IMR-90 (cell line): ENCODE measurements at regions not wholly inside any gene's neighbourhood (a gene's known extent, or its start where the extent isn't known, plus 50 kb on each side); places are given as distances from the start of the nearest gene placed in this dataset.

ENCODE experiments used
- ATAC-seq: fragments of 200-7000 bp; cut with Tn5 transposase; 2 replicates; pipeline ENCODE4 v1.9.1; 2020; ENCODE audit warnings: low read depth, mild to moderate bottlenecking, moderate library complexity
- BruUV-seq: library from RNA; stranded (reverse); fragments of 400-500 nt; replicated peaks from 2 replicates; lab custom pipeline; 2021; lab: Mats Ljungman, UMichigan
- CTCF ChIA-PET: fragments of 300-600 bp; formaldehyde crosslinking; extraction: SDS; loops from one replicate; lab custom pipeline; 2021; ENCODE audit warnings: antibody characterized with exemption; lab: Yijun Ruan, JAX
- POLR2A ChIA-PET: fragments of 300-600 bp; sonication (Branson Sonifier 250); formaldehyde crosslinking; loops from one replicate; lab custom pipeline; 2022; ENCODE audit warnings: antibody characterized with exemption; ENCODE audit not compliant: unreplicated experiment; lab: Charles Lee
- DNase-seq: peaks from one replicate; pipeline ENCODE4 v3.0.0; 2013
- H2AFZ ChIP-seq: replicated peaks from 2 replicates; pipeline ENCODE3; 2013; ENCODE audit warnings: low read length, mild to moderate bottlenecking; ENCODE audit not compliant: poor library complexity
- H2AK5ac ChIP-seq: 2 replicates; pipeline ENCODE4 v1.6.1; 2013; ENCODE audit warnings: low read depth, low read length, inconsistent platforms
- H2AK9ac ChIP-seq: replicated peaks from 2 replicates; pipeline ENCODE3; 2013; ENCODE audit warnings: mild to moderate bottlenecking, low read depth, low read length, moderate library complexity; ENCODE audit not compliant: poor library complexity
- H2BK120ac ChIP-seq: 2 replicates; pipeline ENCODE4 v1.6.1; 2013; ENCODE audit warnings: low read depth, low read length, inconsistent platforms
- H2BK15ac ChIP-seq: 3 replicates; pipeline ENCODE4 v1.6.1; 2013; ENCODE audit warnings: low read depth, low read length, inconsistent platforms
- H2BK20ac ChIP-seq: 2 replicates; pipeline ENCODE4 v1.6.1; 2013; ENCODE audit warnings: low read depth, mild to moderate bottlenecking, inconsistent platforms, low read length, moderate library complexity
- H2BK5ac ChIP-seq: 2 replicates; pipeline ENCODE4 v1.6.1; 2013; ENCODE audit warnings: mild to moderate bottlenecking, low read depth, low read length, inconsistent platforms; ENCODE audit not compliant: poor library complexity, severe bottlenecking
- H3K14ac ChIP-seq: replicated peaks from 2 replicates; pipeline ENCODE4 v1.6.1; 2013; ENCODE audit warnings: low read depth, low read length, inconsistent platforms
- H3K18ac ChIP-seq: 2 replicates; pipeline ENCODE4 v1.6.1; 2013; ENCODE audit warnings: low read depth, low read length, control low read depth
- H3K23ac ChIP-seq: 2 replicates; pipeline ENCODE4 v1.6.1; 2013; ENCODE audit warnings: low read depth, low read length, inconsistent platforms
- H3K27ac ChIP-seq: 2 replicates; pipeline ENCODE4 v1.5.1; 2013; ENCODE audit warnings: mild to moderate bottlenecking, control low read depth, low read length; ENCODE audit not compliant: insufficient read depth
- H3K27me3 ChIP-seq: 2 replicates; pipeline ENCODE4 v1.6.1; 2013; ENCODE audit warnings: low read length; ENCODE audit not compliant: control insufficient read depth, insufficient read depth
- H3K36me3 ChIP-seq: 2 replicates; pipeline ENCODE4 v1.6.1; 2013; ENCODE audit warnings: low read length, mixed read lengths; ENCODE audit not compliant: control insufficient read depth, insufficient read depth
- H3K4ac ChIP-seq: 2 replicates; pipeline ENCODE4 v1.6.1; 2013; ENCODE audit warnings: low read depth, low read length, inconsistent platforms
- H3K4me1 ChIP-seq: 2 replicates; pipeline ENCODE4 v1.6.1; 2013; ENCODE audit warnings: low read length, mixed read lengths; ENCODE audit not compliant: control insufficient read depth, insufficient read depth
- H3K4me2 ChIP-seq: 2 replicates; pipeline ENCODE4 v1.6.1; 2013; ENCODE audit warnings: low read depth, mild to moderate bottlenecking, control low read depth, low read length, moderate library complexity
- H3K4me3 ChIP-seq: 2 replicates; pipeline ENCODE4 v1.5.1; 2013; ENCODE audit warnings: low read depth, mild to moderate bottlenecking, control low read depth, low read length, moderate library complexity; ENCODE audit not compliant: insufficient read depth
- H3K56ac ChIP-seq: 2 replicates; pipeline ENCODE4 v1.6.1; 2013; ENCODE audit warnings: low read length, inconsistent platforms; ENCODE audit not compliant: insufficient read depth; ENCODE audit errors: extremely low read depth
- H3K79me1 ChIP-seq, 2 experiments: 2 replicates each; pipeline ENCODE4 v1.6.1; 2013; ENCODE audit warnings: low read length in 2 of 2, inconsistent platforms in 1 of 2, low read depth in 1 of 2
- H3K9ac ChIP-seq: 2 replicates; pipeline ENCODE4 v1.6.1; 2013; ENCODE audit warnings: low read depth, low read length, control low read depth
- H3K9me1 ChIP-seq: 2 replicates; pipeline ENCODE4 v1.6.1; 2013; ENCODE audit warnings: low read length, inconsistent platforms; ENCODE audit not compliant: insufficient read depth
- H3K9me3 ChIP-seq: 2 replicates; pipeline ENCODE4 v1.6.1; 2013; ENCODE audit warnings: low read length; ENCODE audit not compliant: control insufficient read depth, insufficient read depth
- H4K20me1 ChIP-seq: 2 replicates; pipeline ENCODE4 v1.6.1; 2013; ENCODE audit warnings: low read length, inconsistent platforms; ENCODE audit not compliant: insufficient read depth
- H4K5ac ChIP-seq: 2 replicates; pipeline ENCODE4 v1.6.1; 2013; ENCODE audit warnings: mild to moderate bottlenecking, low read depth, low read length, control low read depth
- H4K8ac ChIP-seq, 2 experiments: 2 replicates each; pipeline ENCODE4 v1.6.1; 2013; ENCODE audit warnings: low read depth in 2 of 2, low read length in 2 of 2, control low read depth in 1 of 2, inconsistent platforms in 1 of 2
- H4K91ac ChIP-seq: 2 replicates; pipeline ENCODE4 v1.6.1; 2013; ENCODE audit warnings: low read depth, low read length, inconsistent platforms; ENCODE audit not compliant: insufficient read depth
- MAZ ChIP-seq: IDR thresholded peaks from 2 replicates; pipeline ENCODE4 v1.6.1; 2012; ENCODE audit warnings: low read depth, mild to moderate bottlenecking, low read length, improper control_type of control experiment, moderate library complexity, borderline replicate concordance
- WGBS, 2 experiments: methylation state at CpG; one replicate each; pipeline versions ENCODE4 v1.1.5 to v1.1.7; 2013; ENCODE audit warnings: missing lambda C conversion rate in 2 of 2; ENCODE audit not compliant: insufficient read length in 1 of 2; ENCODE audit errors: extremely low coverage in 2 of 2; 5-methylcytosine and 5-hydroxymethylcytosine counted together
- dilution Hi-C: fragments of 300-500 bp; cut with HindIII; formaldehyde crosslinking; loops from one replicate; pipeline ENCODE4 v1.14.3; 2018; ENCODE audit warnings: low sequenced_read_pairs; ENCODE audit not compliant: unreplicated experiment
- in situ Hi-C: fragments of 300-500 bp; cut with MboI; formaldehyde crosslinking; loops from 3 replicates; pipeline ENCODE4 v1.14.3; 2019; ENCODE audit warnings: low sequenced_read_pairs, inconsistent platforms, mixed read lengths
- intact Hi-C: fragments of 100-400 bp; cut with micrococcal nuclease; formaldehyde crosslinking; loops from 2 replicates; pipeline ENCODE4 v1.10.0; 2022

GRCh38 chr20:8076306-8077136 lies 55.5 kb upstream of the PLCB1 start:
- Histone ChIP-seq H3K4me3 (no peak overlapping the region), H2BK120ac (no peak overlapping the region), H3K4me1 (peaks cover 4% of the 10 kb centered on the region), H3K27me3 (no peaks in the 10 kb centered on the region), H3K9me3 (no peaks in the 10 kb centered on the region), H2BK20ac (no peak overlapping the region), H2BK5ac (no peak overlapping the region), H2AFZ (no peak overlapping the region), H3K9ac (no peak overlapping the region), H3K18ac (no peak overlapping the region), H2BK15ac (no peak overlapping the region), H3K36me3 (no peaks in the 10 kb centered on the region), H3K4me2 (no peak overlapping the region), H4K5ac (no peak overlapping the region), H4K8ac (no peak overlapping the region), H2AK9ac (no peak overlapping the region), H4K91ac (no peak overlapping the region), H3K79me1 (no peaks in the 10 kb centered on the region), H3K27ac (no peak overlapping the region), H3K4ac (no peak overlapping the region), H3K23ac (no peak overlapping the region), H3K56ac (no peak overlapping the region), H3K9me1 (peaks cover 3% of the 10 kb centered on the region; the same call in 1 of the 2 replicates), H3K14ac (no peak overlapping the region), H2AK5ac (no peak overlapping the region), H4K20me1 (peaks cover 3% of the 10 kb centered on the region; the same call in 1 of the 2 replicates)
- POLR2A ChIA-PET, result no interaction called here
- TF ChIP-seq MAZ, result no peak
- ATAC-seq (no peak), DNase-seq (no peak)
- no CpG with 5 or more reads among the region's 3 CpGs for WGBS, 2 experiments
- intact Hi-C loops (no loop called here), dilution Hi-C loops (no loop called here), in situ Hi-C loops (no loop called here)
- CTCF ChIA-PET, result interaction anchor here (0.7 kb wide), 2 partner anchors 10 to 255 kb away, joined by 3 read pairs; no protein-coding TSS in a partner anchor
- BruUV-seq, result no TSS peak
